Cerebellar cortex (tissue), 1 donor: ENCODE measurements at regions not wholly inside any gene's neighbourhood (a gene's known extent, or its start where the extent isn't known, plus 50 kb on each side); places are given as distances from the start of the nearest gene placed in this dataset.
"Not testable (repeated sequence)": the region's sequence is repeated elsewhere in the genome, so short reads cannot be mapped to it uniquely, and the experiment has no call there.

ENCODE experiments used
- DNase-seq: peaks from one replicate; pipeline ENCODE4 v3.0.0-alpha.2; 2015; ENCODE audit warnings: low spot score

GRCh38 chr7:159335181-159335926, 190.7 kb upstream of the VIPR2 start:
- DNase-seq = not testable (repeated sequence)

GRCh38 chr7:159332854-159333479, 188.3 kb upstream of the VIPR2 start:
- DNase-seq = not testable (repeated sequence)

DNA sequence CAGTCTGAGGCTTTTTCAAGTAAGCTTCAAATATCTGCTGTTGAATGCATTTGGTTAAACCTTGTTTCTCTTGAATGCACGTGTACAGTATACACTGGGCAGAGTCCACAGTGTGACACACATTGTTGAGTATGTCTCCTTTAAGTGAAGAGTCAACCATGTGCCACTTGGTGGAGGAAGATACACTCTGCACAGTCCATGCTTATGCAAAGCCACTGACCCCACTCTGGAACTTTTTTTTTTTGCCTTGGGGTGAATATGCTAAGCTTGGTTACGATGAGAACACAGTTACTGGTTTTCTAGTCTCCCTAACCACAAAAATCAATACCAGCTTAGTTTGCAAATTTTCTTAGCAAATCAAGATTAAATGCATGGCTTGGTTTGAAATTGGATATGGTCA, 186.8 kb upstream of the VIPR2 start:
- DNase-seq = no peak

- no peak for DNase-seq
These were observed 185.2 kb upstream of the VIPR2 start for GRCh38 chr7:159329818-159330378.

GRCh38 chr7:159328096-159328495, 183.4 kb upstream of the VIPR2 start:
- DNase-seq = no peak

DNA sequence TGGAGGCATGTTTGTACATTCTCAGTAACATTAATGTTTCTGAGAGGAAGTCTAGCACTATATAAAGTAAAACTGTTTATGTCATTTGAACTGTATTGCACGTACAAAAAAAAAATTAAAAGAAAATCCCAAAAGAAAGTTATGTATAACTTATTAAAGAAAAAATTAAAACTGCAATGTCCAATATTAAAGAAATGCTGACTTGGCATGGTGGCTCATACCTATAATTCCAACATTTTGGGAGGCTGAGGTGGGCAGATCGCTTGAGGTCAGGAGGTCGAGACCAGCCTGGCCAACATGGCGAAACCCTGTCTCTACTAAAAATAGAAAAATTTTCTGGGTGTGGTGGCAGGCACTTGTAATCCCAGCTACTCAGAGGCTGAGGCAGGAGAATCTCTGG, 178.7 kb upstream of the VIPR2 start:
- no peak for DNase-seq

DNA sequence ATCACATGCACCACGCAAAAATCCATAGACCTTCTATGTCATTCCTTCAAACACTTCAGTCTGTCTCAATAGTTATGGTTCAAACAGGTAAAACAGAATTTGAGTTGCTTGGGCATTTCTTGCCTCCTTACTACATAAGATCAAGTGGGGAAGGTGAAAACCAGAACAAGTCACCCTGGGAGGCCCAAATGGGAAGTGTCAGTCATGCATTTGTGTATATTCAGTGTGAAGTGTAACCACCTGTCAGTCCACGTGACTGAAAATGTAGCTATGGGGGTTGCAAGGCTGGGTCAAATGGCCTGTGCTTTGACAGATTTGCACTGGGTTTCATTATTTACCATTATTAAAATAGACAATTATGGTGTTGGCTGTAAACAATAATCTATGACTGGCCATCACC, 176.6 kb upstream of the VIPR2 start:
- DNase-seq = no peak

GRCh38 chr7:159318682-159319351, 174.2 kb upstream of the VIPR2 start:
- DNase-seq = no peak

DNA sequence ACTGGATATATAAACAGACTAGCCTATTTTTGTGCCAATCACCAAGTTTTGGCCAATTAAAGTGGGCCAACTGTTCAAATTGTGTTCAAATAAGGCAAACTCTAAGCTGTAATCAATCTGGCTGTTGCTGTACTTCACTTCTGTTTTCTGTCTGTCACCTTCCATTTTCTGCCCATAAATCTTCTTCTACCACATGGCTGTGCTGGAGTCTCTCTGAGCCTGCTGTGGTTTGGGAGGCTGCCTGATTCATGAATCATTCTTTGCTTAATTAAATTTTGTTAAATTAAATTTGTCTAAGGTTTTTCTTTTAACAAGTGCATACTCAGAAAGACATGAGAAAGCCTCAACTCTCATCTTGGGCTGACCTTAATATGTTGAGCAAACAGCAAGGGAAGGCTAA, 172.6 kb upstream of the VIPR2 start:
- DNase-seq = no peak

DNA sequence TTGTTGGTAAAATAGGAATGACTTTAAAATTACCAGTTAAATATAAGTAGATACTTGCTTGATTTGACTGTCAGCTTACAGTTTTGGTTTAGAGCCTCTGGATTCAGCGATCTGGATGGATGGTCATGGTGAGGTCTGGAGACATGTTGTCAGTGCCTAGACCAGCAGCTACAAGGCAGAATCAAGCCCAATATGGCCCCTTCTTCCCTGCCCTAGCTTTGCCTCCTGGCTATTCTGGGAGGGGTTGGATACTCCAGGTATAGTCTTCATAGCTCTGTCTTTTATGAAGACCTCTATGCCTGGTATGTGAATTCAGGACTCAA, 166.5 kb upstream of the VIPR2 start:
- DNase-seq = no peak

DNA sequence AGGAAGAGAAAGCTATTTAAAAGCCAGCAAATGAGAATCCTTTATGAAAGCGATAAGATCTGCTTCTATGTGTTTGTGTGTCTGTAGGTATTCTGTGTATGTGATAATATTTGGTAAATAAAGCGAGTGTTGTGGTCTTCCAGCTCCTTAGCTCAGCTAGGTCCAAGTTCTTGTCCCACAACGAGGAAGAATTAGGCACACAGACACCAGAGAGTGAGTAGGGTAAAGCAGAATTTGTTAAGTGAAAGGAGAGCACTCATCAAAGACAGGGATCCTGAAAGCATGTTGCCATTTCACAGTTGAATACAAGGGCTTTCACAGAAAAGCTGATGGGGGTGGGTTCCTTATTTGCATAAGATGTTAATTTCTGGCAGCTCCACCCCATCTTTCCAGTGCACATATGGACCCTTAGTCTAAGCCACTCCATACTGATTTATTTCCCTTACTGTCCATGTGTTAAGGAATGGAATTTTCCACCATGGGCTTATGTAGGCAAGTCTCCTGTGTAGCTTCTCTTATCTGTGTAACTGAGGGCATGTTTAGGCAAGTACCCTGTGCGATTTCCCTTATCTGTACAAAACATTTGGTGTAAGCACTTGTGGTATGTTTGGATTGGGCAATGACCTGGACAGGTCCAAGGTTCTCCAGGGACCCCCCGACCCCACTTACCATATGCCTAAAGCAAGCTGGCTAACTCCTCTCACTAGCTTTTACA, 165.9 kb upstream of the VIPR2 start:
- DNase-seq = no peak

GRCh38 chr7:159309214-159309613, 164.5 kb upstream of the VIPR2 start:
- DNase-seq = not testable (repeated sequence)

- no peak for DNase-seq
These were observed 161.3 kb upstream of the VIPR2 start for GRCh38 chr7:159306012-159306411.

DNA sequence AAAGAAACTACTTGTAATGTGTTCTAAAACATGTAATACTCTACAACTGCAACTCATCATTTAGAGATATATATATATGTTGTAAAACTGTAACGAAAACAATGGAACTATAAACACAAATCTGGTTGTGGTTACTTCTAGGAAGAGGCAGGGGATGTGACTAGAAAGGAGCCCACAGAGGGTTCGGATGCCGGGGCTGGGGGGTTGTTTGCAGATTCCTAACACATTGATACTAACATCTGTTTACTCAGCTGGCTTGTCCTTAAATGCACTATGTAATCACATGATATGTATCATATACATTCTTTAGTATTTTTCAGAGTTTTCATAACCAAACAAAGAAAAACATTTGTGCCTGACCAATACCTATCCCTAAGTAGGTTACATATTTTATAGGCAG, 160.5 kb upstream of the VIPR2 start:
- not testable (repeated sequence) for DNase-seq

DNA sequence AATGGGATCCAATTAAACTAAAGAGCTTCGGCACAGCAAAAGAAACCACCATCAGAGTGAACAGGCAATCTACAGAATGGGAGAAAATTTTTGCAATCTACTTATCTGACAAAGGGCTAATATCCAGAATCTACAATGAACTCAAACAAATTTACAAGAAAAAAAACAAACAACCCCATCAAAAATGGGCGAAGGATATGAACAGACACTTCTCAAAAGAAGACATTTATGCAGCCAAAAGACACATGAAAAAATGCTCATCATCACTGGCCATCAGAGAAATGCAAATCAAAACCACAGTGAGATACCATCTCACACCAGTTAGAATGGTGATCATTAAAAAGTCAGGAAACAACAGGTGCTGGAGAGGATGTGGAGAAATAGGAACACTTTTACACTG, 158.8 kb upstream of the VIPR2 start:
- not testable (repeated sequence) for DNase-seq

DNA sequence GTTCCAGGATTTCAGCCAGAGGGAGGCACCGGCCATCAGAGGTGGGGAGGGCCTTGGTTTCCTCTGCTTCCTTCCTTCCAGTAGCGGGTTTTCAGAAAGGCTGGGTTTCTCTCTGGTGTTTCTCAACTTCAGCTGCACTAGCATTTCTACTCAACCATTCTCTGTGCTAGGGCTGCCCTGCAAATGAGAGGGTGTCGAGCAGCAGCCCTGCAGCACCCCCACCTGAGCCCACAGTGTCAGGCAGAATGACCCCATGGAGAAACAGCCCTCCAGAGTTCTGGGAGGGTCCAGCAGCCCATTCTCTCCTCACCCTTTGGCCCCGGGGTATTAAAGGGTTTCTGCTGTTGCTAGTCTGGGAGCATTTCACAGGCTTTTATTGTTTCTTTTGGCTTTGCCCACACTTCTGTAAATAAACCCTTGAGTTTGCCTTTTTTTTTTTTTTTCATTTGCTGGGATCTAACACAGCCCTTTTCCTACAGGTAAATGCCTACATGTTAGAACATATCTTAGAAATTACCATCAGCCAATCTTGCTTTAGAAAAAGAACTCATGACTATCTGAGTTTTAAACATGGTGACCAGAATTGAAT, 151.5 kb upstream of the VIPR2 start:
- DNase-seq = no peak

GRCh38 chr7:159286487-159286886, 141.8 kb upstream of the VIPR2 start:
- not testable (repeated sequence) for DNase-seq

GRCh38 chr7:159281573-159281972, 136.9 kb upstream of the VIPR2 start:
- no peak for DNase-seq

- no peak for DNase-seq
These were observed 135.3 kb upstream of the VIPR2 start for GRCh38 chr7:159280008-159280407.

GRCh38 chr7:159272739-159273138, 128.1 kb upstream of the VIPR2 start:
- DNase-seq = no peak

GRCh38 chr7:159271781-159272180, 127.1 kb upstream of the VIPR2 start:
- no peak for DNase-seq

GRCh38 chr7:159269745-159270144, 125.1 kb upstream of the VIPR2 start:
- no peak for DNase-seq
